GM12874 (cell line): ENCODE measurements at regions not wholly inside any gene's neighbourhood (a gene's known extent, or its start where the extent isn't known, plus 50 kb on each side); places are given as distances from the start of the nearest gene placed in this dataset.

Experiments used
- TF ChIP-seq, protein P1 (sequence below): IDR thresholded peaks from 2 replicates; pipeline ENCODE4 v1.5.1; 2011; ENCODE audit warnings: low read depth, mild to moderate bottlenecking, control low read depth, low read length, moderate library complexity; ENCODE audit not compliant: insufficient read depth

DNA sequence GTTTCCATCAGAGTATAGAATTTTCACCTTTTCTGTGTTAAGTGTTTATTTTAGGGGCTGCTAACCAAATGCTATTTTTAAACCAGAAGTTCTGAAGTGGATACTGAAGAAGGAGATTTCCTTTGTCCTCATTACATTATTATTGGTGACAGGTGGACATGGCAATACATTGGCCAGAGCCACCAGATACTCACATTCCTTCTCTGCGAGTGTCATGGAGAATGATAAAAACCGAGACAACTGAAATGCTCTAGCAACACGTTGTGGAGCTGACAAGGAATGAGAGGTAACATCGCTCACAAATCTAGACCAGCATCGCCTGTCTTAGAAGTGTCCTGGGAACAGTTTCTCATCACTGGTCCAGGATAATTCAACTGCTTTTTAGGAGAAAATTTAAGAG lies 241.2 kb downstream of the IRS1 start:
- TF ChIP-seq, protein P1, sequence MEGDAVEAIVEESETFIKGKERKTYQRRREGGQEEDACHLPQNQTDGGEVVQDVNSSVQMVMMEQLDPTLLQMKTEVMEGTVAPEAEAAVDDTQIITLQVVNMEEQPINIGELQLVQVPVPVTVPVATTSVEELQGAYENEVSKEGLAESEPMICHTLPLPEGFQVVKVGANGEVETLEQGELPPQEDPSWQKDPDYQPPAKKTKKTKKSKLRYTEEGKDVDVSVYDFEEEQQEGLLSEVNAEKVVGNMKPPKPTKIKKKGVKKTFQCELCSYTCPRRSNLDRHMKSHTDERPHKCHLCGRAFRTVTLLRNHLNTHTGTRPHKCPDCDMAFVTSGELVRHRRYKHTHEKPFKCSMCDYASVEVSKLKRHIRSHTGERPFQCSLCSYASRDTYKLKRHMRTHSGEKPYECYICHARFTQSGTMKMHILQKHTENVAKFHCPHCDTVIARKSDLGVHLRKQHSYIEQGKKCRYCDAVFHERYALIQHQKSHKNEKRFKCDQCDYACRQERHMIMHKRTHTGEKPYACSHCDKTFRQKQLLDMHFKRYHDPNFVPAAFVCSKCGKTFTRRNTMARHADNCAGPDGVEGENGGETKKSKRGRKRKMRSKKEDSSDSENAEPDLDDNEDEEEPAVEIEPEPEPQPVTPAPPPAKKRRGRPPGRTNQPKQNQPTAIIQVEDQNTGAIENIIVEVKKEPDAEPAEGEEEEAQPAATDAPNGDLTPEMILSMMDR: no peak

- TF ChIP-seq, protein P1: no peak
Observed at GRCh38 chr2:226556050-226556449, 243.6 kb downstream of the IRS1 start.

DNA sequence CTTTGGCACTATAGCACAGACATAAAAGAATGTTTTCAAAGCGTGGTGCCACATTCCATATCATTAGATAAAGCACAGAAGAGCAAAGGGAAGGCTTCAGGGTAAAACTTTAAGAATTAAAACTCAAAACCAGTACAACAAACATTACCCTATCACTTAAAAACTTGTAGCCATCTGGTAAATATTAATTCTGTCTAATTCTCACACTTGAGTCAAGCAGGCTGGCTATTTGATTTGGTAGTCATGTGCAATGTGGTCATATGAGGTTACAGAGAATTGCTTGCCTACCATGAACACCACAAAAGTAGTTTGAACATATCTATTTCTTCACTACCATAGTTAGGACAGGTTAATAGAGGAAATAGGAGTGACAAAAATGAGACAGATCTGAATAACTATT lies 244.9 kb downstream of the IRS1 start:
- TF ChIP-seq, protein P1: no peak

- TF ChIP-seq, protein P1: no peak
Observed at GRCh38 chr2:226553333-226553732, 246.3 kb downstream of the IRS1 start.

GRCh38 chr2:226552571-226553285 lies 246.9 kb downstream of the IRS1 start:
- TF ChIP-seq, protein P1: no peak

GRCh38 chr2:226551522-226552250 lies 247.9 kb downstream of the IRS1 start:
- TF ChIP-seq, protein P1: no peak

- TF ChIP-seq, protein P1: no peak
Observed at GRCh38 chr2:226550801-226551200, 248.8 kb downstream of the IRS1 start.
